OCI-LY3 (cell line): ENCODE measurements at regions not wholly inside any gene's neighbourhood (a gene's known extent, or its start where the extent isn't known, plus 50 kb on each side); places are given as distances from the start of the nearest gene placed in this dataset.
"Not testable (repeated sequence)": the region's sequence is repeated elsewhere in the genome, so short reads cannot be mapped to it uniquely, and the experiment has no call there.

ENCODE experiments used
- H2AFZ ChIP-seq: fragments of 200-600, 300-600 bp; shearing (Covaris generic); 2 replicates; pipeline ENCODE4 v1.6.0; 2014; ENCODE audit warnings: antibody characterized with exemption, low read depth, low read length
- H3K27ac ChIP-seq: fragments of 200-600, 300-600 bp; sonication (generic); 2 replicates; pipeline ENCODE4 v1.5.1; 2014; ENCODE audit warnings: mild to moderate bottlenecking, low read length, moderate library complexity, mixed read lengths
- H3K27me3 ChIP-seq: fragments of 200-600, 300-600 bp; sonication (generic); 2 replicates; pipeline ENCODE4 v1.6.1; 2014; ENCODE audit warnings: low read depth, low read length, mixed read lengths
- H3K36me3 ChIP-seq: fragments of 200-600, 300-600 bp; sonication (generic); replicated peaks from 2 replicates; pipeline ENCODE3; 2014; ENCODE audit warnings: low read depth, low read length, mixed read lengths
- H3K4me1 ChIP-seq: fragments of 300-600, 200-600 bp; sonication (generic); 2 replicates; pipeline ENCODE4 v1.6.1; 2014; ENCODE audit warnings: low read length, mixed read lengths
- H3K4me2 ChIP-seq: fragments of 200-600, 300-600 bp; sonication (generic); 2 replicates; pipeline ENCODE4 v1.6.1; 2014; ENCODE audit warnings: low read length, mixed read lengths
- H3K4me3 ChIP-seq: fragments of 300-600, 200-600 bp; sonication (generic); 2 replicates; pipeline ENCODE4 v1.5.1; 2014; ENCODE audit warnings: antibody characterized with exemption, mild to moderate bottlenecking, low read length, moderate library complexity
- H3K79me2 ChIP-seq: fragments of 300-600, 200-600 bp; shearing (Covaris generic); 2 replicates; pipeline ENCODE4 v1.6.1; 2014; ENCODE audit warnings: mild to moderate bottlenecking, low read length, mixed read lengths
- H3K9ac ChIP-seq: fragments of 300-600, 200-600 bp; shearing (Covaris generic); 2 replicates; pipeline ENCODE4 v1.6.0; 2014; ENCODE audit warnings: mild to moderate bottlenecking, low read length, moderate library complexity
- H3K9me3 ChIP-seq: fragments of 200-600, 300-600 bp; shearing (Covaris generic); 2 replicates; pipeline ENCODE4 v1.6.1; 2014; ENCODE audit warnings: low read length, mixed read lengths; ENCODE audit not compliant: insufficient read depth
- H4K20me1 ChIP-seq: fragments of 200-600, 300-600 bp; sonication (generic); 2 replicates; pipeline ENCODE4 v1.6.1; 2016; ENCODE audit warnings: low read length, mixed read lengths; ENCODE audit not compliant: insufficient read depth
- EZH2phosphoT487 ChIP-seq: fragments of 200-600 bp; shearing (Covaris generic); IDR thresholded peaks from 2 replicates; pipeline ENCODE4 v1.6.1; 2018; ENCODE audit warnings: antibody characterized with exemption, mixed run types, low read depth
- TF ChIP-seq, protein P1 (sequence below): fragments of 200-600, 300-600 bp; sonication (generic); IDR thresholded peaks from 2 replicates; pipeline ENCODE4 v1.5.1; 2014; ENCODE audit warnings: antibody characterized with exemption, low read length, low read depth

DNA sequence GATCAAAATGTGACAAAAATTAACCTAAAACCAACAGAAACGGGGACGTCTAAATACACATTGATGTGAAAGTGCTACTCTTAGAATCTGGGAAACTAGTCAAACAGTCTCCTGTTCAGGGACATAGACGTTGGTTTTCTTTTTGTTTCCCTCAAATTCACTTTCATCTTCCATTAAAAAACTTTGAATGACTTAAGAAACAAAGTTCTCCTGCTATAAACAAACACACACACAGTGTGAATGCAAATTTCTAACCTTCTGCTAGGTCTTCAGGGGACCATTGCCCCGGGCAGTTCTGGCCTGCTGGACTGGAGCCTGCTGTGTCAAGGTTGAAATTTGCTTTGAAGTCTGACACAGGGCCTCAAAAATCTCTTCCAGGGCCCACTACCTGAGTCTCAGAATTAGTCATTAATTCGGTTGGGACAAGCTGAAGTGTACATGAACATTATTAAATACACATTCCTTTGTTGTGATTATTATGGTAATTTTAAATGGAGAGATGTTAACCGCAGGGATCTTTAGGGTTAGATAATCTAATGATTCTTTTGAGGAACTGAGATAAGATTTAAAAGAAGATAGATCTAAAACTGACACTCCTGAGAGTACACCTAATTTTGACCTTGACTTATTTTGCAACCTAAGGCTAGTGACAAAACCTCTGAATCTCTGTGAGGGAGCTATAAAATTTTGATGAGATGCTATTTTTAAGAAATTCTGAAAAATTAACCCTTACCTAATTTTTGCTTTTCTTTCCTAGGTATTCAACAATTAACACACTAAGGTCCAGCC, 1260.4 kb downstream of the ROBO1 start:
- Histone ChIP-seq H3K79me2 (no peaks in the 10 kb centered on the region), H3K9me3 (0 out of 2 replicates have a peak, but pooled peaks cover 8% of the 10 kb centered on the region), H3K4me3 (no peak overlapping the region), H3K4me1 (peaks cover 14% of the 10 kb centered on the region), H3K4me2 (peak overlapping the region; percentile 31), H3K27ac (no peak overlapping the region), H2AFZ (peak overlapping the region; percentile 59; the same call in 1 of the 2 replicates), H3K36me3 (peaks cover 4% of the 10 kb centered on the region), H4K20me1 (no peaks in the 10 kb centered on the region), H3K27me3 (no peaks in the 10 kb centered on the region), H3K9ac (no peak overlapping the region)
- TF ChIP-seq EZH2phosphoT487, result no peak
- TF ChIP-seq, protein P1, sequence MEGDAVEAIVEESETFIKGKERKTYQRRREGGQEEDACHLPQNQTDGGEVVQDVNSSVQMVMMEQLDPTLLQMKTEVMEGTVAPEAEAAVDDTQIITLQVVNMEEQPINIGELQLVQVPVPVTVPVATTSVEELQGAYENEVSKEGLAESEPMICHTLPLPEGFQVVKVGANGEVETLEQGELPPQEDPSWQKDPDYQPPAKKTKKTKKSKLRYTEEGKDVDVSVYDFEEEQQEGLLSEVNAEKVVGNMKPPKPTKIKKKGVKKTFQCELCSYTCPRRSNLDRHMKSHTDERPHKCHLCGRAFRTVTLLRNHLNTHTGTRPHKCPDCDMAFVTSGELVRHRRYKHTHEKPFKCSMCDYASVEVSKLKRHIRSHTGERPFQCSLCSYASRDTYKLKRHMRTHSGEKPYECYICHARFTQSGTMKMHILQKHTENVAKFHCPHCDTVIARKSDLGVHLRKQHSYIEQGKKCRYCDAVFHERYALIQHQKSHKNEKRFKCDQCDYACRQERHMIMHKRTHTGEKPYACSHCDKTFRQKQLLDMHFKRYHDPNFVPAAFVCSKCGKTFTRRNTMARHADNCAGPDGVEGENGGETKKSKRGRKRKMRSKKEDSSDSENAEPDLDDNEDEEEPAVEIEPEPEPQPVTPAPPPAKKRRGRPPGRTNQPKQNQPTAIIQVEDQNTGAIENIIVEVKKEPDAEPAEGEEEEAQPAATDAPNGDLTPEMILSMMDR, result no peak

DNA sequence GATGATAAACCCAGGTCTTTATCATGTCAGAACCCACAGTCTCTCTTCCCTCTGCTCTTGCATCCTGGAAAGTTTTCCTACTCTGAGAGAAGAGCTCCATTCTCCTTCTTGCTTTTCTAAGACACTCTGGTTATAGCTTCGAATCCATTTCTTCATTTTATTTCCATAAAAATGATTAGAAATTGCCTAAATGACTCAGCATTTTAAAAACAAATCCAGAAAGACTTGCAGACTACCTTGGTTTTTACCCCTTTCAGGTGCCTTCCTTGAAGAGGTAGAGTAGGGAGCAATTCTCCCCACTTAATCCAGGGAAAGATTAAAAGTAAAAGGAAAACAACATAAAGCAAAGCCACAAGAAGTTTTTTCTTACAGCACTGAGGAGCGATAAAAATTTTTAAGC, 1256.0 kb downstream of the ROBO1 start:
- Histone ChIP-seq H3K9me3 (0 out of 2 replicates have a peak, but pooled peaks cover 8% of the 10 kb centered on the region), H3K27ac (no peak overlapping the region), H3K4me3 (no peak overlapping the region), H4K20me1 (no peaks in the 10 kb centered on the region), H2AFZ (peak overlapping the region; percentile 55; the same call in 1 of the 2 replicates), H3K79me2 (no peaks in the 10 kb centered on the region), H3K4me1 (peaks cover 13% of the 10 kb centered on the region), H3K27me3 (no peaks in the 10 kb centered on the region), H3K9ac (no peak overlapping the region), H3K4me2 (no peak overlapping the region), H3K36me3 (peaks cover 4% of the 10 kb centered on the region)
- TF ChIP-seq, protein P1, result no peak
- no peak for TF ChIP-seq EZH2phosphoT487

DNA sequence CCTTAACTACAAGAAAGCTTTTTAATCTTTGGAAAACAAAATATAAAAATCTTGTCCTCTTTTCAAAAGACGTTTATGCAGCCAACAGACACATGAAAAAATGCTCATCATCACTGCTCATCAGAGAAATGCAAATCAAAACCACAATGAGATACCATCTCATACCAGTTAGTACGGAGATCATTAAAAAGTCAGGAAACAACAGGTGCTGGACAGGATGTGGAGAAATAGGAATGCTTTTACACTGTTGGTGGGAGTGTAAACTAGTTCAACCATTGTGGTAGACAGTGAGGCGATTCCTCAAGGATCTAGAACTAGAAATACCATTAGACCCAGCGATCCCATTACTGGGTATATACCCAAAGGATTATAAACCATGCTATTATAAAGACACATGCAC, 1255.0 kb downstream of the ROBO1 start:
- not testable (repeated sequence) for H3K4me2 ChIP-seq, H2AFZ ChIP-seq, H3K27ac ChIP-seq, H3K79me2 ChIP-seq, H3K9ac ChIP-seq, H3K4me3 ChIP-seq, H3K27me3 ChIP-seq, H3K9me3 ChIP-seq, H3K4me1 ChIP-seq, H4K20me1 ChIP-seq, H3K36me3 ChIP-seq

DNA sequence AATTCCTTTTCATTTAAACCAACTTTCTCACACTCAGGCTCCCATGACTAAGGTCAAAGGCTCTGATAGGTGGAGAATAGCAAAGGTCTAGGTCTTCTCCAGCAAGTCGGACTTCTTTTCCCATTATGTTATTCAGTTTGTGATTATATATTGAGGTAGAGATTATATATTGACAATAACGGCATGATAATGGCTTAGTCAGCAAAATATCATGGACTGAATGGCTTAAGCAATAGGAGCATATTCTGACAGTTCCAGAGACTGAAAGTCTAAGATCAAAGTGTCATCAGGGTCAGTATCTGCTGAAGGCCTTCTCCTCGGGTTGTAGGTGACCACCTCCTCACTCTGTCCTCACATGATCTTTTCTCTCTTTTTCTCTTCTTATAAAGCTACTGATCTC, 1251.4 kb downstream of the ROBO1 start:
- Histone ChIP-seq H3K9ac (no peak overlapping the region), H3K4me1 (no peaks in the 10 kb centered on the region), H3K79me2 (no peaks in the 10 kb centered on the region), H4K20me1 (no peaks in the 10 kb centered on the region), H2AFZ (no peak overlapping the region), H3K27me3 (no peaks in the 10 kb centered on the region), H3K27ac (no peak overlapping the region), H3K36me3 (no peaks in the 10 kb centered on the region), H3K4me2 (no peak overlapping the region), H3K4me3 (no peak overlapping the region), H3K9me3 (no peaks in the 10 kb centered on the region)
- TF ChIP-seq EZH2phosphoT487, result no peak
- TF ChIP-seq, protein P1, result no peak
